ENCODE measurements at regions not wholly inside any gene's neighbourhood (a gene's known extent, or its start where the extent isn't known, plus 50 kb on each side); places are given as distances from the start of the nearest gene placed in this dataset.

GRCh38 chr3:3919316-3919715 is 120.1 kb downstream of the LRRN1 start:
- intact Hi-C loops (cut with micrococcal nuclease; ENCODE audit: unreplicated experiment), result no loop called here
- no peaks in the 10 kb centered on the region for H3K27me3 ChIP-seq (replicated peaks; ENCODE audit: insufficient read depth, low read depth, low read length, poor library complexity)
- no peaks in the 10 kb centered on the region for H3K4me1 ChIP-seq (ENCODE audit: insufficient read depth, low read length, poor library complexity, severe bottlenecking)
- POLR2A ChIA-PET (ENCODE audit: low non-redundant PET), result no interaction called here
- H3K27ac ChIP-seq (ENCODE audit: low read depth, low read length, poor library complexity, severe bottlenecking), result no peak overlapping the region
- TF ChIP-seq CTCF (conservative IDR thresholded peaks at IDR 0.05; ENCODE audit: low read depth, low read length), result no peak
- no peak for TF ChIP-seq EZH2 (IDR thresholded peaks at IDR 0.05; ENCODE audit: borderline replicate concordance, low read depth, low read length, poor library complexity, severe bottlenecking)
- H3K9me3 ChIP-seq (ENCODE audit: low read depth, low read length, poor library complexity, severe bottlenecking), result peaks cover 34% of the 10 kb centered on the region
- no peak for DNase-seq (ENCODE audit: low spot score)
- H3K4me3 ChIP-seq (ENCODE audit: low read depth, low read length, poor library complexity, severe bottlenecking), result no peak overlapping the region
- BruUV-seq (replicated peaks), result no TSS peak
- CTCF ChIA-PET, result no interaction called here
- no peaks in the 10 kb centered on the region for H3K36me3 ChIP-seq (ENCODE audit: insufficient read depth, low read length, poor library complexity, severe bottlenecking)

- Histone ChIP-seq H3K9me3 (ENCODE audit: low read depth, low read length, poor library complexity, severe bottlenecking) (peaks cover 40% of the 10 kb centered on the region), H3K4me1 (ENCODE audit: insufficient read depth, low read length, poor library complexity, severe bottlenecking) (no peaks in the 10 kb centered on the region), H3K27me3 (replicated peaks; ENCODE audit: insufficient read depth, low read depth, low read length, poor library complexity) (no peaks in the 10 kb centered on the region), H3K4me3 (ENCODE audit: low read depth, low read length, poor library complexity, severe bottlenecking) (no peak overlapping the region), H3K27ac (ENCODE audit: low read depth, low read length, poor library complexity, severe bottlenecking) (no peak overlapping the region), H3K36me3 (ENCODE audit: insufficient read depth, low read length, poor library complexity, severe bottlenecking) (no peaks in the 10 kb centered on the region)
- TF ChIP-seq CTCF (conservative IDR thresholded peaks at IDR 0.05; ENCODE audit: low read depth, low read length) (no peak), EZH2 (IDR thresholded peaks at IDR 0.05; ENCODE audit: borderline replicate concordance, low read depth, low read length, poor library complexity, severe bottlenecking) (no peak)
- CTCF ChIA-PET, result no interaction called here
- intact Hi-C loops (cut with micrococcal nuclease; ENCODE audit: unreplicated experiment), result no loop called here
- no peak for DNase-seq (ENCODE audit: low spot score)
- POLR2A ChIA-PET (ENCODE audit: low non-redundant PET), result no interaction called here
- BruUV-seq (replicated peaks), result no TSS peak
These were observed 124.4 kb downstream of the LRRN1 start for GRCh38 chr3:3923619-3924018.

GRCh38 chr3:3927198-3927597 is 128.0 kb downstream of the LRRN1 start:
- CTCF ChIA-PET, result no interaction called here
- Histone ChIP-seq H3K9me3 (ENCODE audit: low read depth, low read length, poor library complexity, severe bottlenecking) (peaks cover 54% of the 10 kb centered on the region), H3K4me3 (ENCODE audit: low read depth, low read length, poor library complexity, severe bottlenecking) (no peak overlapping the region), H3K27ac (ENCODE audit: low read depth, low read length, poor library complexity, severe bottlenecking) (no peak overlapping the region), H3K27me3 (replicated peaks; ENCODE audit: insufficient read depth, low read depth, low read length, poor library complexity) (no peaks in the 10 kb centered on the region), H3K36me3 (ENCODE audit: insufficient read depth, low read length, poor library complexity, severe bottlenecking) (no peaks in the 10 kb centered on the region), H3K4me1 (ENCODE audit: insufficient read depth, low read length, poor library complexity, severe bottlenecking) (no peaks in the 10 kb centered on the region)
- DNase-seq (ENCODE audit: low spot score), result no peak
- BruUV-seq (replicated peaks), result no TSS peak
- intact Hi-C loops (cut with micrococcal nuclease; ENCODE audit: unreplicated experiment), result no loop called here
- POLR2A ChIA-PET (ENCODE audit: low non-redundant PET), result no interaction called here
- TF ChIP-seq EZH2 (IDR thresholded peaks at IDR 0.05; ENCODE audit: borderline replicate concordance, low read depth, low read length, poor library complexity, severe bottlenecking) (no peak), CTCF (conservative IDR thresholded peaks at IDR 0.05; ENCODE audit: low read depth, low read length) (no peak)
